MCF 10A (cell line): ENCODE measurements at regions not wholly inside any gene's neighbourhood (a gene's known extent, or its start where the extent isn't known, plus 50 kb on each side); places are given as distances from the start of the nearest gene placed in this dataset.

Experiments
- BruUV-seq: library from RNA; stranded (reverse); fragments of 400-500 nt; replicated peaks from 2 replicates; lab custom pipeline; 2021; lab: Mats Ljungman, UMichigan
- CTCF ChIA-PET: fragments of 300-600 bp; sonication (Branson Sonifier 250); formaldehyde crosslinking; extraction: SDS; loops from one replicate; lab custom pipeline; 2021; ENCODE audit warnings: antibody characterized with exemption, inconsistent platforms; lab: Yijun Ruan, JAX
- POLR2A ChIA-PET: fragments of 300-600, 350-650 bp; sonication (Branson Sonifier 250); formaldehyde crosslinking; extraction: SDS; loops from one replicate; lab custom pipeline; 2020; ENCODE audit warnings: antibody characterized with exemption, inconsistent platforms; lab: Yijun Ruan, JAX
- DNase-seq: peaks from one replicate; pipeline ENCODE4 v3.0.0-alpha.2; 2018; ENCODE audit not compliant: unreplicated experiment
- H3K27ac Mint-ChIP-seq: one replicate; pipeline ENCODE4 v1.8.0; 2022; ENCODE audit warnings: mild to moderate bottlenecking, low read depth, mixed read lengths; ENCODE audit not compliant: unreplicated experiment
- H3K27me3 Mint-ChIP-seq: one replicate; pipeline ENCODE4 v1.8.0; 2022; ENCODE audit warnings: mixed read lengths; ENCODE audit not compliant: insufficient read depth, unreplicated experiment
- H3K36me3 Mint-ChIP-seq: one replicate; pipeline ENCODE4 v1.8.0; 2022; ENCODE audit warnings: mild to moderate bottlenecking, moderate library complexity, mixed read lengths; ENCODE audit not compliant: insufficient read depth, unreplicated experiment
- H3K4me1 Mint-ChIP-seq: one replicate; pipeline ENCODE4 v1.8.0; 2022; ENCODE audit warnings: mixed read lengths; ENCODE audit not compliant: insufficient read depth, unreplicated experiment
- H3K4me3 Mint-ChIP-seq: one replicate; pipeline ENCODE4 v1.8.0; 2022; ENCODE audit warnings: mild to moderate bottlenecking, moderate library complexity, mixed read lengths; ENCODE audit not compliant: unreplicated experiment
- H3K9me3 Mint-ChIP-seq: one replicate; pipeline ENCODE4 v1.8.0; 2022; ENCODE audit warnings: mixed read lengths; ENCODE audit not compliant: unreplicated experiment
- intact Hi-C: fragments of 100-400 bp; cut with micrococcal nuclease; formaldehyde crosslinking; loops from 2 replicates; pipeline ENCODE4 v1.14.1; 2022
- TF ChIP-seq, protein P1 (sequence below): fragments of 200-600 bp; IDR thresholded peaks from one replicate; pipeline ENCODE4 v1.8.0; 2022; ENCODE audit warnings: antibody characterized with exemption, mild to moderate bottlenecking; ENCODE audit not compliant: unreplicated experiment

- DNase-seq, result no peak
- Mint-ChIP-seq H3K27ac (no peak overlapping the region), H3K4me1 (no peaks in the 10 kb centered on the region), H3K9me3 (peaks cover 16% of the 10 kb centered on the region), H3K36me3 (no peaks in the 10 kb centered on the region), H3K4me3 (no peak overlapping the region), H3K27me3 (no peaks in the 10 kb centered on the region)
- ChIA-PET POLR2A (no interaction called here), CTCF (no interaction called here)
- intact Hi-C loops, result loop anchor here (5.0 kb wide), 1 partner anchor 341 kb away; no protein-coding TSS in a partner anchor
- BruUV-seq, result no TSS peak
- TF ChIP-seq, protein P1, sequence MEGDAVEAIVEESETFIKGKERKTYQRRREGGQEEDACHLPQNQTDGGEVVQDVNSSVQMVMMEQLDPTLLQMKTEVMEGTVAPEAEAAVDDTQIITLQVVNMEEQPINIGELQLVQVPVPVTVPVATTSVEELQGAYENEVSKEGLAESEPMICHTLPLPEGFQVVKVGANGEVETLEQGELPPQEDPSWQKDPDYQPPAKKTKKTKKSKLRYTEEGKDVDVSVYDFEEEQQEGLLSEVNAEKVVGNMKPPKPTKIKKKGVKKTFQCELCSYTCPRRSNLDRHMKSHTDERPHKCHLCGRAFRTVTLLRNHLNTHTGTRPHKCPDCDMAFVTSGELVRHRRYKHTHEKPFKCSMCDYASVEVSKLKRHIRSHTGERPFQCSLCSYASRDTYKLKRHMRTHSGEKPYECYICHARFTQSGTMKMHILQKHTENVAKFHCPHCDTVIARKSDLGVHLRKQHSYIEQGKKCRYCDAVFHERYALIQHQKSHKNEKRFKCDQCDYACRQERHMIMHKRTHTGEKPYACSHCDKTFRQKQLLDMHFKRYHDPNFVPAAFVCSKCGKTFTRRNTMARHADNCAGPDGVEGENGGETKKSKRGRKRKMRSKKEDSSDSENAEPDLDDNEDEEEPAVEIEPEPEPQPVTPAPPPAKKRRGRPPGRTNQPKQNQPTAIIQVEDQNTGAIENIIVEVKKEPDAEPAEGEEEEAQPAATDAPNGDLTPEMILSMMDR, result no peak
Observed at GRCh38 chr2:16335947-16336346, 329.7 kb downstream of the CYRIA start.

DNA sequence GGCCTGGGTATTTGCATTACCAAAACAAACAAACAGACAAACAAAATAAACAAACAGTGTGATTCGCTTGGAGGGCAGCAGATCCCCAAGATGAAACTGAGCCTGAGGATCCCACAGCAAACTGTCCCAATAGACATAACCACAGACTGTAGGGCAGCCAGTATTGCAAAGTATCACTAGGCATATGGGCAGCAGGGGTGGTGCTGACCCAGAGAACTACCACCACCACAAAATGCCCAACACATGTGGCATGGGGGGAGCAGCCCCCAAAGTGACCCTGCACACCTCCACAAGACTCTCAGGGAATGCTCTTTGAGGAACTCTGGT lies 330.1 kb downstream of the CYRIA start:
- Mint-ChIP-seq H3K27me3 (no peaks in the 10 kb centered on the region), H3K27ac (no peak overlapping the region), H3K4me1 (no peaks in the 10 kb centered on the region), H3K9me3 (peaks cover 16% of the 10 kb centered on the region), H3K36me3 (no peaks in the 10 kb centered on the region), H3K4me3 (no peak overlapping the region)
- POLR2A ChIA-PET, result no interaction called here
- BruUV-seq, result no TSS peak
- CTCF ChIA-PET, result no interaction called here
- intact Hi-C loops, result loop anchor here (5.0 kb wide), 1 partner anchor 342 kb away; no protein-coding TSS in a partner anchor
- TF ChIP-seq, protein P1, result no peak
- DNase-seq, result no peak

DNA sequence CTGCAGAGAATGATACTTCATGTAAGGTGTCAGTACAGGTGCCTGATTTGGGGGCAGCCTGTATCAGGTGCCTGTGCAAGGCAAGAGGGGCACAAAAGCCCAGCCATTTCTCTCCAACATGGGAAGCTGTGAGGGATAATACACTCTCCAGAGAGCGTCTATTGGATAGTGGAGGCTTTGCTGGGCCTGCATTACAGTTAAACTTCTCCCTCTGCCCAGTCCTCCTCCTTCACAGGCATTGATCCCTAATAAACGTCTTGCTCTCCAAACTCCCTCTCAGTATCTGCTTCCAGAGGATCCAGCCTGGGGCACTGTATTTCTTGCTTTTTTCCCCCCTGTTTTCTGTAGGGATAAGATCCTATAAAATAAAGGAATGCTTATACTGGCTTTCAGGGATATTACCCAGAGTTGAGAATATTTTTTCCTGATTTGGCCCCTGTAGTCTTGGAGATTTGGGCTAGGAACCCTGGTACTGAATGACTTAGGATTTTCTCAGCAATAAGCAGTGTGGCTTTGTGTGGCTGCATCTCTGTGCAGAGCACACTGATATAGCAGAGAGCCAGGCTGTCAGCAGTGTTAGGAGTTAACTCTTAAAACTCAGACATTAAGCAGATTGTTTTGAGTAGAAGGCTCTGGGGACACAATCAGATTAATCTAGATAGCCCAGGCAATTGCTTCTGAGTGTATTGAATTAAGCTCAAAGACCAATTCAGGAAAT lies 330.6 kb downstream of the CYRIA start:
- BruUV-seq, result no TSS peak
- H3K4me3 Mint-ChIP-seq, result no peak overlapping the region
- TF ChIP-seq, protein P1, result no peak
- H3K4me1 Mint-ChIP-seq, result no peaks in the 10 kb centered on the region
- no peaks in the 10 kb centered on the region for H3K27me3 Mint-ChIP-seq
- H3K9me3 Mint-ChIP-seq, result peaks cover 16% of the 10 kb centered on the region
- no peak overlapping the region for H3K27ac Mint-ChIP-seq
- intact Hi-C loops, result loop anchor here (5.0 kb wide), 1 partner anchor 342 kb away; no protein-coding TSS in a partner anchor
- ChIA-PET POLR2A (no interaction called here), CTCF (interaction anchor here (0.5 kb wide), 1 partner anchor 52 kb away, joined by 3 read pairs; no protein-coding TSS in a partner anchor)
- no peaks in the 10 kb centered on the region for H3K36me3 Mint-ChIP-seq
- no peak for DNase-seq

- Mint-ChIP-seq H3K4me1 (no peaks in the 10 kb centered on the region), H3K9me3 (peaks cover 12% of the 10 kb centered on the region), H3K4me3 (no peak overlapping the region), H3K27ac (no peak overlapping the region), H3K36me3 (no peaks in the 10 kb centered on the region), H3K27me3 (no peaks in the 10 kb centered on the region)
- no peak for DNase-seq
- intact Hi-C loops, result no loop called here
- CTCF ChIA-PET, result interaction anchor here (0.5 kb wide), 1 partner anchor 52 kb away, joined by 3 read pairs; no protein-coding TSS in a partner anchor
- BruUV-seq, result no TSS peak
- POLR2A ChIA-PET, result no interaction called here
- TF ChIP-seq, protein P1, result no peak
Observed at GRCh38 chr2:16334366-16334765, 331.3 kb downstream of the CYRIA start.
